ENCODE measurements at regions not wholly inside any gene's neighbourhood (a gene's known extent, or its start where the extent isn't known, plus 50 kb on each side); places are given as distances from the start of the nearest gene placed in this dataset.
"Not testable (repeated sequence)": the region's sequence is repeated elsewhere in the genome, so short reads cannot be mapped to it uniquely, and the experiment has no call there.

- no peak for ATAC-seq
- H3K27ac ChIP-seq, result no peak overlapping the region
- TF ChIP-seq CTCF (IDR thresholded peaks at IDR 0.05) (no peak), POLR2A (IDR thresholded peaks at IDR 0.05) (no peak)
- no peaks in the 10 kb centered on the region for H3K9me3 ChIP-seq
- H3K4me1 ChIP-seq, result peaks cover 0 to 5% (median 0%) of the 10 kb centered on the region in 12 donors
- intact Hi-C loops (cut with DNase I), result no loop called here
- WGBS, 4 donors, result 88 to 92% (median 90%) methylated on average over 7 of the region's 7 CpGs
- no peaks in the 10 kb centered on the region for H3K36me3 ChIP-seq
- H3K4me3 ChIP-seq, result no peak overlapping the region
- H3K27me3 ChIP-seq, result no peaks in the 10 kb centered on the region
- DNase-seq, result no peak
Observed at GRCh38 chr18:56488739-56489138, 149.7 kb downstream of the TXNL1 start.

- Histone ChIP-seq H3K36me3 (no peaks in the 10 kb centered on the region), H3K9me3 (no peaks in the 10 kb centered on the region), H3K4me1 (peaks cover 0 to 5% (median 0%) of the 10 kb centered on the region in 12 donors), H3K4me3 (no peak overlapping the region), H3K27ac (no peak overlapping the region), H3K27me3 (no peaks in the 10 kb centered on the region)
- 27 to 46% (median 34%) methylated on average over 2 of the region's 2 CpGs for WGBS, 4 donors
- intact Hi-C loops (cut with DNase I), result no loop called here
- DNase-seq, result no peak
- no peak for TF ChIP-seq CTCF (IDR thresholded peaks at IDR 0.05)
- TF ChIP-seq POLR2A (IDR thresholded peaks at IDR 0.05), result no peak
- no peak for ATAC-seq
Observed at GRCh38 chr18:56487801-56488200, 150.6 kb downstream of the TXNL1 start.

- ATAC-seq, result no peak
- no peak for TF ChIP-seq CTCF (IDR thresholded peaks at IDR 0.05)
- TF ChIP-seq POLR2A (IDR thresholded peaks at IDR 0.05), result no peak
Observed at GRCh38 chr18:56483386-56483785, 155.0 kb downstream of the TXNL1 start.

GRCh38 chr18:56482813-56483212 lies 155.6 kb downstream of the TXNL1 start:
- WGBS, 4 donors, result 93 to 94% (median 94%) methylated on average over 4 of the region's 4 CpGs
- intact Hi-C loops (cut with DNase I); H3K36me3 ChIP-seq; DNase-seq; H3K27ac ChIP-seq; ATAC-seq; H3K4me1 ChIP-seq; H3K4me3 ChIP-seq; H3K9me3 ChIP-seq; H3K27me3 ChIP-seq: not testable (repeated sequence)

More at GRCh38 chr18:56483386-56483785, 155.0 kb downstream of the TXNL1 start:
- Histone ChIP-seq H3K27me3 (no peaks in the 10 kb centered on the region), H3K36me3 (no peaks in the 10 kb centered on the region), H3K4me3 (no peak overlapping the region), H3K27ac (no peak overlapping the region), H3K9me3 (no peaks in the 10 kb centered on the region), H3K4me1 (peaks cover 0 to 5% (median 0%) of the 10 kb centered on the region in 12 donors)
- intact Hi-C loops (cut with DNase I), result no loop called here
- WGBS, 4 donors, result 70 to 97% (median 76%) methylated on average over 2 of the region's 2 CpGs
- DNase-seq, result no peak

- no peaks in the 10 kb centered on the region for H3K27me3 ChIP-seq
- H3K36me3 ChIP-seq, result no peaks in the 10 kb centered on the region
- intact Hi-C loops (cut with DNase I), result no loop called here
- H3K27ac ChIP-seq, result no peak overlapping the region
- DNase-seq (no peak), ATAC-seq (no peak)
- peaks cover 0 to 1% (median 0%) of the 10 kb centered on the region in 12 donors for H3K9me3 ChIP-seq
- no peak overlapping the region for H3K4me3 ChIP-seq
- TF ChIP-seq CTCF (IDR thresholded peaks at IDR 0.05) (no peak), POLR2A (IDR thresholded peaks at IDR 0.05) (no peak)
- H3K4me1 ChIP-seq, result no peaks in the 10 kb centered on the region
- 81 to 87% (median 83%) methylated on average over 1 of the region's 1 CpG for WGBS, 4 donors
Observed at GRCh38 chr18:56481751-56482150, 156.6 kb downstream of the TXNL1 start.
